ENCODE measurements at regions not wholly inside any gene's neighbourhood (a gene's known extent, or its start where the extent isn't known, plus 50 kb on each side); places are given as distances from the start of the nearest gene placed in this dataset.

DNA sequence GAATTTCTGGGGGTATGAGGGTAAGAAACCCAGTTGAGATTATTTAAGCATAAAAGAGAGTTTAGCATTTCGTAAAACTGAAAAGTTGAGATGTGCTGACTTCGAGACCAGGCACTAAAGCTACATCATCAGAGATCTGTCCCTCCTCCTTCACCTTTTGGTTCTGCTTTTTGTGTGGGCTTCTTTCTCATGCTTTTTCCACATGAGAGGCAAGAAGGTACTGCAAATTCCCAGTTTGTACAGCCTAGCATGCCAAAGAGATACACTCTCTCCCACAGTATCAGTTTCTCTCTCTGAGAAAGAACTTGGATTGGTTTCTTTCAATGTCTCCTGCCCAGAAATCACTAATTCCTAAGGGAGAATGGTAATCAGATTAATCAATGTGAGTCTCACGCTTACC, 584.7 kb downstream of the SEMA5A start:
- DNase-seq (ENCODE audit: low read depth in 2 of 2) = no peak

DNA sequence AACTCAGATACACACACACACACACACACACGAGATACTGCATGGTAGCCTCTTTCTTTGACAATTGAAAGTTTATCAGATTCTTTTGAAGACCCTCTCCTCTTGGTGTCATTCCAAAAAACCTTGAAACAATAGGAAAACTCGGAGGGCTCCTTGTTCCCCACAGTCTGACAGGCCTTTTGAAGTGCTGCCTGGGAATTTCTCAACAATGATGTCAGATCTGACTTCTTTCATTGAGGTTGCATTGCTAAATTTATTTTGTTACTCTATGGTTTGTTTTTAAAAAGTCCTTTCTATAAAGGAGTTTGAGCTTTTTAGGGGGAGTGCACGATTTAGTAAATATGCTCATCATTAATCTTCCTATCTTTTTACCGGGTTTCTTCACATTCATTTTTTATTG, 583.9 kb downstream of the SEMA5A start:
- no peak for DNase-seq (ENCODE audit: low read depth in 2 of 2)

DNA sequence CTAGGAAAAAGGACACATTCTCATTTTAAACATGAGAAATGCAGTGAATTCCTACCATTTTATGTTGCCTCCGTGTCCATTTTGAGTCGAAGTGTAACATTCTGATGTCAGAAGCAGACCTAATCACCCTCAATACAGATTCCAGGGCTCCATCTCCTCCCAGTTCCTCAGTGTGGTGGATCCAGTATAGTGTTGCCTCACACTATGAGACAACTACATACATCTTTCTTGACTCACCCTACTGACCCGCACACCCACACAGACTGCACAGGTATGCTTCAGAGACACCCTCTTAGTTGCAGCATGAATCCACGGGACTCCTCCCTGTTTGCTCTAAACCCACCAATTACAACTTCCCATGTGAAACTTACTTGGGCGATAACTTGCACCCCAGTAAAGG, 564.9 kb downstream of the SEMA5A start:
- DNase-seq (ENCODE audit: low read depth in 2 of 2) = no peak

DNA sequence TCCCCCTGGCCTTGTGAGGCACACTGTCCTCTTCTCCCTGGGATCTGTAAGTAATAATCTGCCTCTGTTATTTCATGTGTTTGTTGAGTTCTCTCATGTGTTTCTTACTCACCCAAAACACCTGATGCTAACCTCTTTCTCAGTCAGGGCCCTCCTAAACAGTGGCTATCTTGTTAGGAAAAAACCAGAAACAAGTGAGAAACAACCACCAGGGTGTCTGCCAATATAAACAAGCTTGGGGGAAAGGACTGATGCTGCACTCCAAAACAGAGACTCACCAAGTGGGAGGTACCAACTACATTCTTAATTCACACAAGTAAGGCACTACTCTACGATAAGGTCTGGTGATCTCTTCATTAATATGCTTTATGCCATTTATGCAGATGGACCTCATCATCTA, 564.4 kb downstream of the SEMA5A start:
- DNase-seq (ENCODE audit: low read depth in 2 of 2) = no peak

DNA sequence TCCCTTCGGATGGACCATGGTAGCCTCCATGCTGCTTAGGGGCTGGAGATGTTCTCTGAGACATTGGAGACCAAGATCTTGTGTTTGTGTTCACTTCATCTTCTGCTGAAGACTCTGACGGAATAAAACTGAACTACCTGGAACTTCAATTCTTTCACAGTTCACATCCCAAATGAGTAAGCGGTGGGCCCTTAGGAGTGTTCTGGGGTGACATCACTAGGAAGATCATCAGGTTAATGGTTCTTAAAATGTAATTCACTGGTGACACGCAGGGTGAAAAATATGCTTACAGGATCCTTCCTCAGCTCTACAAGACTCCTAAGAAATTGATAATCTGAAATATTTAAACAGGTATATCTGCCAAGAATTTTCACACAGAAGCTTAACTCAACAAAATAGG, 561.5 kb downstream of the SEMA5A start:
- DNase-seq (ENCODE audit: low read depth in 2 of 2) = no peak
